Esophagus squamous epithelium (tissue), 4 donors: ENCODE measurements at regions not wholly inside any gene's neighbourhood (a gene's known extent, or its start where the extent isn't known, plus 50 kb on each side); places are given as distances from the start of the nearest gene placed in this dataset.

Source experiments
- POLR2A ChIP-seq, 4 donors: fragments of 450-650 bp; IDR thresholded peaks; one replicate each; pipeline ENCODE4 v1.6.1; 2017; ENCODE audit warnings: antibody characterized with exemption in 4 of 4, mild to moderate bottlenecking in 4 of 4, moderate library complexity in 3 of 4
- TF ChIP-seq, protein P1 (sequence below), 6 experiments: fragments of 450-650 bp in 4 of 6; fragments of 200-600 bp in 2 of 6; sonication (generic) in 2 of 6; IDR thresholded peaks; one replicate each; pipeline ENCODE4 v1.5.1; 2016 to 2019; ENCODE audit warnings: antibody characterized with exemption in 6 of 6, mild to moderate bottlenecking in 4 of 6, moderate library complexity in 4 of 6

DNA sequence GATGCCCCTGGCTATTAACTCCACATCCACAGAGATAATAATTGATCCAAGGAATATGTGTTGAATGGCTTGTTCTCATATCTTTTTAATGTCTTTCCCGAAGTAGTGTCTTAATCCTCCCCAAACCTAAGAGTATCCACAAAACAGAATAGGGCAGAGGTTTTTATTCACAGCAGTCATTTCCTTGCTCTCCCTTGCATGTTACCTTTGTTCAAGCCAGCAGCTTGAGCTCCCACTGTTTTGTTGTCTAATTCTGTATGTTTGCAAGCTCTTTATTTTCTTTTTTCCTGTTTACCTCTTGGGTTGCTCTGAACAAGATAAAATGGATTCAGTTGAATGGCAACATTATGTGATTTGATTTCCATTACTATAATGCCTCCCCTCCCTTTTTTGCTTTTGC, 308.6 kb upstream of the ZP4 start:
- TF ChIP-seq, protein P1, sequence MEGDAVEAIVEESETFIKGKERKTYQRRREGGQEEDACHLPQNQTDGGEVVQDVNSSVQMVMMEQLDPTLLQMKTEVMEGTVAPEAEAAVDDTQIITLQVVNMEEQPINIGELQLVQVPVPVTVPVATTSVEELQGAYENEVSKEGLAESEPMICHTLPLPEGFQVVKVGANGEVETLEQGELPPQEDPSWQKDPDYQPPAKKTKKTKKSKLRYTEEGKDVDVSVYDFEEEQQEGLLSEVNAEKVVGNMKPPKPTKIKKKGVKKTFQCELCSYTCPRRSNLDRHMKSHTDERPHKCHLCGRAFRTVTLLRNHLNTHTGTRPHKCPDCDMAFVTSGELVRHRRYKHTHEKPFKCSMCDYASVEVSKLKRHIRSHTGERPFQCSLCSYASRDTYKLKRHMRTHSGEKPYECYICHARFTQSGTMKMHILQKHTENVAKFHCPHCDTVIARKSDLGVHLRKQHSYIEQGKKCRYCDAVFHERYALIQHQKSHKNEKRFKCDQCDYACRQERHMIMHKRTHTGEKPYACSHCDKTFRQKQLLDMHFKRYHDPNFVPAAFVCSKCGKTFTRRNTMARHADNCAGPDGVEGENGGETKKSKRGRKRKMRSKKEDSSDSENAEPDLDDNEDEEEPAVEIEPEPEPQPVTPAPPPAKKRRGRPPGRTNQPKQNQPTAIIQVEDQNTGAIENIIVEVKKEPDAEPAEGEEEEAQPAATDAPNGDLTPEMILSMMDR (IDR thresholded peaks at IDR 0.05) = no peak
- TF ChIP-seq POLR2A (IDR thresholded peaks at IDR 0.05) = no peak
